ENCODE measurements at regions not wholly inside any gene's neighbourhood (a gene's known extent, or its start where the extent isn't known, plus 50 kb on each side); places are given as distances from the start of the nearest gene placed in this dataset.

GRCh38 chr3:102336130-102336529 lies 98.7 kb upstream of the ZPLD1 start:
- TF ChIP-seq POLR2A (IDR thresholded peaks at IDR 0.05; ENCODE audit: borderline replicate concordance, extremely low read depth, insufficient read depth, insufficient read length), result no peak
- TF ChIP-seq CTCF (IDR thresholded peaks at IDR 0.05 in 2 of 3, conservative IDR thresholded peaks at IDR 0.05 in 1 of 3; ENCODE audit: borderline replicate concordance in 1 of 3, insufficient read depth in 1 of 3, low read depth in 2 of 3, low read length in 2 of 3), result no peak
- no peak for TF ChIP-seq MAX (IDR thresholded peaks at IDR 0.05)
- TF ChIP-seq ELF1 (IDR thresholded peaks at IDR 0.05; ENCODE audit: borderline replicate concordance, low read depth), result no peak
- TF ChIP-seq FOSL1 (IDR thresholded peaks at IDR 0.05; ENCODE audit: low read depth), result no peak
- TF ChIP-seq YY1 (IDR thresholded peaks at IDR 0.05; ENCODE audit: extremely low read depth, insufficient replicate concordance, low read depth, low read length), result no peak
- no peak for TF ChIP-seq RAD21 (IDR thresholded peaks at IDR 0.05; ENCODE audit: low read depth)
- TF ChIP-seq SIN3A (IDR thresholded peaks at IDR 0.05; ENCODE audit: low read depth), result no peak
- no peak for TF ChIP-seq POLR2AphosphoS5 (IDR thresholded peaks at IDR 0.05; ENCODE audit: low read depth, low read length)
- TF ChIP-seq EZH2 (IDR thresholded peaks at IDR 0.05), result no peak
- TF ChIP-seq EZH2phosphoT487 (IDR thresholded peaks at IDR 0.05; ENCODE audit: borderline replicate concordance), result no peak
- no peak for TF ChIP-seq SRF (IDR thresholded peaks at IDR 0.05; ENCODE audit: low read depth)
- TF ChIP-seq REST (IDR thresholded peaks at IDR 0.05; ENCODE audit: low read depth), result no peak
- TF ChIP-seq EGR1 (IDR thresholded peaks at IDR 0.05; ENCODE audit: low read depth), result no peak

Measured in HCT116 (cell line).